ENCODE measurements at regions not wholly inside any gene's neighbourhood (a gene's known extent, or its start where the extent isn't known, plus 50 kb on each side); places are given as distances from the start of the nearest gene placed in this dataset.

DNA sequence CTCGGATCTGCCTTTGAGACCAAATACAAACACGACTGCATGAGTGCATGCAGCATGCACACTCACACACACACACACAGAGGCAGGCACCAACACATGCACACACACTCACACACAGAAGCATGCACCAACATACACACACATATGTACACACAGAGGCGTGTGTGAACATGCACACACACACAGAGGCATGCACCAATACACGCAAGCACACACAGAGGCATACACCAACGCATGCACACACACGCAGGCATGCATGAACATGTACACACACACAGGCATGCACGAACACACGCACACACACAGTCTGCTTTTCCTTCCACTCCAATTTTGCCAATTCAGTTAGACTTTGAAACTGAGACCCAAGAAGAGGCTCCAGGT lies 67.3 kb upstream of the COL13A1 start:
- no peak for TF ChIP-seq CTCF (IDR thresholded peaks at IDR 0.05; ENCODE audit: low read depth, low read length)
- Histone ChIP-seq H3K4me3 (ENCODE audit: low read depth, low read length) (no peak overlapping the region), H3K27me3 (no peaks in the 10 kb centered on the region), H3K4me1 (no peaks in the 10 kb centered on the region), H3K36me3 (no peaks in the 10 kb centered on the region), H3K9me3 (no peaks in the 10 kb centered on the region)
- DNase-seq: no peak

- no peaks in the 10 kb centered on the region for H3K27me3 ChIP-seq
- H3K4me3 ChIP-seq (ENCODE audit: low read depth, low read length): no peak overlapping the region
- no peak for TF ChIP-seq CTCF (IDR thresholded peaks at IDR 0.05; ENCODE audit: low read depth, low read length)
- no peaks in the 10 kb centered on the region for H3K9me3 ChIP-seq
- no peaks in the 10 kb centered on the region for H3K36me3 ChIP-seq
- no peaks in the 10 kb centered on the region for H3K4me1 ChIP-seq
- DNase-seq: no peak
Observed at GRCh38 chr10:69734797-69735468, 66.8 kb upstream of the COL13A1 start.

- no peak for TF ChIP-seq CTCF (IDR thresholded peaks at IDR 0.05; ENCODE audit: low read depth, low read length)
- Histone ChIP-seq H3K36me3 (no peaks in the 10 kb centered on the region), H3K4me3 (ENCODE audit: low read depth, low read length) (no peak overlapping the region), H3K27me3 (no peaks in the 10 kb centered on the region), H3K4me1 (no peaks in the 10 kb centered on the region), H3K9me3 (no peaks in the 10 kb centered on the region)
- DNase-seq: no peak
Observed at GRCh38 chr10:69736886-69737641, 64.6 kb upstream of the COL13A1 start.

- no peak for TF ChIP-seq CTCF (IDR thresholded peaks at IDR 0.05; ENCODE audit: low read depth, low read length)
Observed at GRCh38 chr10:69738071-69738470, 63.6 kb upstream of the COL13A1 start.

DNA sequence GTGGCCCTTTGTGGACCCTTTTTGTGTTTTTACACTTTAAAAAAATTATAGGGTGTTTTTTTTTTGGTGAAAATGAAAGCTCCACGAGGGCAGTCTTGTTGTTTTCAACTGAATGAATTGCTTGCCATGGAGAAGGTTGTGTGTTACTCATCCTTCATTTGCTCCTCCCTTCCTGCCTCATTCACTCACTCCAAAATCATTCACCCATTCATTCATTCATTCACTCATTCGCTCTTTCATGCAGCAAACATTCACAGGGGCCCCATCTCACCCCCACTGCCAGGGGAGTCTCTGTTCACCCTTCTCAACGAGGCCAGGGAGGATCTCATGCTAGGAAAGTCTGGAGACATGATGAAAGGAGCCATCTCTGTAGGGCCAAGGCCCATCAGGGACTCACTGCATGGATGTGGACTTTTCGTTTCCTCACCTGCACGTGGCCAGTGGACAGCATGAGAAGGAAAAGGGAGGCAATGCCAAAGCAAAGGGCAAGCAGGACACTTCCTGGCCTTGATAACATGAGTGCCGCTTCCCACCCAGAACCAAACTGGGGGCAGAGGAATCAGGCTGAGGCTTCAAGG lies 62.8 kb upstream of the COL13A1 start:
- no peaks in the 10 kb centered on the region for H3K4me1 ChIP-seq
- no peak for TF ChIP-seq CTCF (IDR thresholded peaks at IDR 0.05; ENCODE audit: low read depth, low read length)
- H3K9me3 ChIP-seq: no peaks in the 10 kb centered on the region
- H3K4me3 ChIP-seq (ENCODE audit: low read depth, low read length): no peak overlapping the region
- no peak for DNase-seq
- no peaks in the 10 kb centered on the region for H3K36me3 ChIP-seq
- H3K27me3 ChIP-seq: no peaks in the 10 kb centered on the region

More at GRCh38 chr10:69738071-69738470, 63.6 kb upstream of the COL13A1 start:
- Histone ChIP-seq H3K9me3 (no peaks in the 10 kb centered on the region), H3K36me3 (no peaks in the 10 kb centered on the region), H3K4me3 (ENCODE audit: low read depth, low read length) (no peak overlapping the region), H3K4me1 (no peaks in the 10 kb centered on the region), H3K27me3 (no peaks in the 10 kb centered on the region)
- DNase-seq: no peak

GRCh38 chr10:69739634-69740033 lies 62.1 kb upstream of the COL13A1 start:
- H3K4me1 ChIP-seq: no peaks in the 10 kb centered on the region
- H3K4me3 ChIP-seq (ENCODE audit: low read depth, low read length): no peak overlapping the region
- H3K27me3 ChIP-seq: no peaks in the 10 kb centered on the region
- no peaks in the 10 kb centered on the region for H3K36me3 ChIP-seq
- no peaks in the 10 kb centered on the region for H3K9me3 ChIP-seq
- TF ChIP-seq CTCF (IDR thresholded peaks at IDR 0.05; ENCODE audit: low read depth, low read length): no peak
- no peak for DNase-seq

Data from BE2C (cell line).